OCI-LY1 (cell line): ENCODE measurements at regions not wholly inside any gene's neighbourhood (a gene's known extent, or its start where the extent isn't known, plus 50 kb on each side); places are given as distances from the start of the nearest gene placed in this dataset.

Experiments
- H2AFZ ChIP-seq: fragments of 200-600 bp; sonication (generic), shearing (Covaris generic); 2 replicates; pipeline ENCODE4 v1.6.0; 2014; ENCODE audit warnings: antibody characterized with exemption, mild to moderate bottlenecking, low read length
- H3F3A ChIP-seq: fragments of 200-600 bp; sonication (generic), shearing (Covaris generic); 2 replicates; pipeline ENCODE4 v1.6.0; 2014; ENCODE audit warnings: mild to moderate bottlenecking, antibody characterized with exemption, low read length, moderate library complexity; ENCODE audit not compliant: insufficient read depth
- H3K27ac ChIP-seq: fragments of 200-600 bp; sonication (generic); 2 replicates; pipeline ENCODE4 v1.5.1; 2014; ENCODE audit warnings: low read length, mixed run types, mild to moderate bottlenecking, low read depth; ENCODE audit not compliant: poor library complexity, severe bottlenecking
- H3K27me3 ChIP-seq: fragments of 200-600 bp; sonication (generic); 2 replicates; pipeline ENCODE4 v1.6.0; 2014; ENCODE audit warnings: antibody characterized with exemption, mild to moderate bottlenecking, low read length, moderate library complexity; ENCODE audit not compliant: insufficient read depth
- H3K36me3 ChIP-seq: fragments of 200-600 bp; sonication (generic); 2 replicates; pipeline ENCODE4 v1.6.1; 2014; ENCODE audit warnings: mild to moderate bottlenecking, antibody characterized with exemption, low read length, moderate library complexity, mixed read lengths; ENCODE audit not compliant: insufficient read depth
- H3K4me1 ChIP-seq: fragments of 200-600 bp; sonication (generic); 2 replicates; pipeline ENCODE4 v1.5.1; 2014; ENCODE audit warnings: mild to moderate bottlenecking, low read length, moderate library complexity; ENCODE audit not compliant: insufficient read depth, severe bottlenecking
- H3K4me2 ChIP-seq: fragments of 200-600 bp; sonication (generic), shearing (Covaris generic); 2 replicates; pipeline ENCODE4 v1.6.1; 2014; ENCODE audit warnings: low read length
- H3K4me3 ChIP-seq: fragments of 200-600 bp; sonication (generic); 2 replicates; pipeline ENCODE4 v1.5.1; 2014; ENCODE audit warnings: low read length, low read depth, mild to moderate bottlenecking, mixed read lengths; ENCODE audit not compliant: poor library complexity, severe bottlenecking
- H3K79me2 ChIP-seq: fragments of 200-600 bp; shearing (Covaris generic); 2 replicates; pipeline ENCODE4 v1.6.1; 2016; ENCODE audit warnings: mixed run types, low read length, mixed read lengths; ENCODE audit not compliant: insufficient read depth
- H3K9ac ChIP-seq: fragments of 200-600 bp; sonication (generic), shearing (Covaris generic); 2 replicates; pipeline ENCODE4 v1.6.1; 2014; ENCODE audit warnings: mild to moderate bottlenecking, low read length, mixed read lengths
- H3K9me2 ChIP-seq: fragments of 200-600 bp; sonication (generic), shearing (Covaris generic); 2 replicates; pipeline ENCODE4 v1.6.1; 2014; ENCODE audit warnings: low read depth, mild to moderate bottlenecking, low read length, mixed read lengths
- H3K9me3 ChIP-seq: fragments of 200-600 bp; shearing (Covaris generic); 2 replicates; pipeline ENCODE4 v1.6.1; 2014; ENCODE audit warnings: low read length, mixed read lengths
- H4K20me1 ChIP-seq: fragments of 200-600 bp; sonication (generic), shearing (Covaris generic); 2 replicates; pipeline ENCODE4 v1.6.0; 2016; ENCODE audit warnings: mild to moderate bottlenecking, low read length; ENCODE audit not compliant: insufficient read depth
- CTCF ChIP-seq: fragments of 200-600 bp; sonication (generic), shearing (Covaris generic); IDR thresholded peaks from 2 replicates; pipeline ENCODE4 v1.5.1; 2017; ENCODE audit warnings: mild to moderate bottlenecking, antibody characterized with exemption, low read length, moderate library complexity, mixed read lengths
- EZH2 ChIP-seq: fragments of 200-600 bp; sonication (generic), shearing (Covaris generic); IDR thresholded peaks from 2 replicates; pipeline ENCODE4 v1.8.0; 2017; ENCODE audit warnings: borderline replicate concordance, mixed run types, mild to moderate bottlenecking, antibody characterized with exemption, low read length, moderate library complexity, mixed read lengths

GRCh38 chr4:28004520-28004919, 1143.9 kb downstream of the STIM2 start:
- no peak overlapping the region for H3K4me2 ChIP-seq
- H3F3A ChIP-seq = no peaks in the 10 kb centered on the region
- no peaks in the 10 kb centered on the region for H3K4me1 ChIP-seq
- H3K27ac ChIP-seq = no peak overlapping the region
- H3K9ac ChIP-seq = no peak overlapping the region
- TF ChIP-seq CTCF = no peak
- TF ChIP-seq EZH2 = no peak
- H3K79me2 ChIP-seq = no peaks in the 10 kb centered on the region
- no peaks in the 10 kb centered on the region for H3K36me3 ChIP-seq
- no peaks in the 10 kb centered on the region for H4K20me1 ChIP-seq
- H3K4me3 ChIP-seq = no peak overlapping the region
- no peak overlapping the region for H2AFZ ChIP-seq
- no peaks in the 10 kb centered on the region for H3K9me3 ChIP-seq
- H3K27me3 ChIP-seq = no peaks in the 10 kb centered on the region
- H3K9me2 ChIP-seq = no peaks in the 10 kb centered on the region

GRCh38 chr4:28006021-28006420, 1145.4 kb downstream of the STIM2 start:
- H3K4me3 ChIP-seq = no peak overlapping the region
- no peak overlapping the region for H2AFZ ChIP-seq
- no peak overlapping the region for H3K4me2 ChIP-seq
- TF ChIP-seq EZH2 (no peak), CTCF (no peak)
- no peaks in the 10 kb centered on the region for H3K27me3 ChIP-seq
- H3K79me2 ChIP-seq = no peaks in the 10 kb centered on the region
- H3K27ac ChIP-seq = no peak overlapping the region
- H3K9ac ChIP-seq = no peak overlapping the region
- H3K9me2 ChIP-seq = no peaks in the 10 kb centered on the region
- no peaks in the 10 kb centered on the region for H3K4me1 ChIP-seq
- no peaks in the 10 kb centered on the region for H3K9me3 ChIP-seq
- no peaks in the 10 kb centered on the region for H4K20me1 ChIP-seq
- no peaks in the 10 kb centered on the region for H3K36me3 ChIP-seq
- no peaks in the 10 kb centered on the region for H3F3A ChIP-seq

GRCh38 chr4:28007693-28008092, 1147.1 kb downstream of the STIM2 start:
- Histone ChIP-seq H3K79me2 (no peaks in the 10 kb centered on the region), H3K9me3 (no peaks in the 10 kb centered on the region), H3F3A (no peaks in the 10 kb centered on the region), H2AFZ (no peak overlapping the region), H3K27me3 (no peaks in the 10 kb centered on the region), H3K4me3 (no peak overlapping the region), H3K4me2 (no peak overlapping the region), H3K9me2 (no peaks in the 10 kb centered on the region), H3K27ac (no peak overlapping the region), H4K20me1 (no peaks in the 10 kb centered on the region), H3K4me1 (no peaks in the 10 kb centered on the region), H3K9ac (no peak overlapping the region), H3K36me3 (no peaks in the 10 kb centered on the region)
- no peak for TF ChIP-seq CTCF
- TF ChIP-seq EZH2 = no peak
